Islet of Langerhans (tissue), 1 donor: ENCODE measurements at regions not wholly inside any gene's neighbourhood (a gene's known extent, or its start where the extent isn't known, plus 50 kb on each side); places are given as distances from the start of the nearest gene placed in this dataset.
"Not testable (repeated sequence)": the region's sequence is repeated elsewhere in the genome, so short reads cannot be mapped to it uniquely, and the experiment has no call there.

Source experiments
- FAIRE-seq: peaks from one replicate; lab custom pipeline; 2011; peaks lifted over from hg19 to GRCh38; lab: Jason Lieb, UNC

- FAIRE-seq: no peak
These were observed 414.5 kb downstream of the BRD1 start for GRCh38 chr22:49413146-49413545.

GRCh38 chr22:49412236-49412635 is 415.4 kb downstream of the BRD1 start:
- no peak for FAIRE-seq

DNA sequence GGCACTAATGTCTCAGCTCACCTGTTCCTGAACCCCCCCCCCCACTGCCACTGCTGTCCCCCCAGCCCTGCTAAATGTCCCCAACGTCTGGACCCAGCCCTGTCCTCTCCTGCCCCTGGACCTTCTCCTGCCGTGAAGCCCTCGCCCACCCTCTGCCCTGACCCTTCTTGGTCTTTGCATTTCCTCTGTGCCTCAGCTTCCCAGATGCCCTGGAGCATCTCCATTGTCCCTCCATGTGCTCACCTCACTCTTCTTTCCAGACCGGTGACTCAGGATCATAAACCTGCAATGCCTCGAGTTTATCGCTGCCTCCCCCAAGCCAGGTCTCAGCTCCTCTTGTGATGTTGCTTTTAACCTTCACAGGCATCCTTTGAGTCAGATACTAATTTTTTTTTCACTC is 416.4 kb downstream of the BRD1 start:
- FAIRE-seq: no peak

GRCh38 chr22:49408102-49408836 is 419.4 kb downstream of the BRD1 start:
- FAIRE-seq: no peak

GRCh38 chr22:49406879-49407587 is 420.6 kb downstream of the BRD1 start:
- FAIRE-seq: no peak

DNA sequence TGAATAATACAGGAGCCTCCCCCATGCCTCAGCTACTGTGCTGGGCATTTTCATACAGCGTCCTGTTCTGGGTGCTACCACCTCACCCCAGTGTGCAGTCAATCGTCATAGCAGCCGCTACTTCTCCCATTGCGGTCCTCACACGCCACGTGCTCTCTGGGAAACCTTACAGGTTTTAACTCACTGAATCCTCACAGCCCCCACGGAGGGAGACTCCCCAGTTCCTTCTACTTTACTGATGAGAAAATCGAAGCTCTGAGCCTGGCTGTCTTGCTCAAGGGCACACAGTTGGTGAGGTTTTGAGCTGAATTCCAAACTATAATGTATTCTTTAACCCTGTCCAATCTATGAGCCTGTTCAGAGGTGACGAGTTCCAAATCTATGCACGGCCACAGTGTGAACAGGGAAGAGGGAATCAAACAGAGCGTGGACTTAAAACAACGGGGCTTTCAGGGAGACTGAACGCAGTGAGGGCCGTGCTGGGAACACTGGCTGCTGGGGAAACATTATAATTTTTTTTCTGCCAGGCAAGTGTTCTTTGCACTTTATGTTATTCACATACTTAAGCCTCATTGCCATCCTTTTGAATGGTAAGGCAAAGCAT is 421.5 kb downstream of the BRD1 start:
- FAIRE-seq: no peak

DNA sequence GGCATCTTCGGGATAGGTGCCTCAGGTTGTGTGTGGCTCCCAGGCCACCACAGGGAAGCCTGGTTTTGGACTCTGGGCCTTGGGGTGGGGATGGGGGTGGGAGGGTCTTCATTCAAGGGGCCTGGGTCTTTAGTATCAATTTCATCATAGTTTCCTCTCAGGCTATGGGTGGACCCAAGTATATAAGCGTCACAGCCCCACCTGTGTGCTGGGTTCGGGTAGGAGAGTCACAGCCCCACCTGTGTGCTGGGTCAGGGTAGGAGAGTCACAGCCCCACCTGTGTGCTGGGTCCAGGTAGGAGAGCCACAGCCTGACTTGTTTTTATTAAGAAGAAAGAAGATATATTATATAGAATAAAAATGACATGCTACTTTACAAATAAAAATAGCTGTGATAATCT is 422.1 kb downstream of the BRD1 start:
- FAIRE-seq: no peak

DNA sequence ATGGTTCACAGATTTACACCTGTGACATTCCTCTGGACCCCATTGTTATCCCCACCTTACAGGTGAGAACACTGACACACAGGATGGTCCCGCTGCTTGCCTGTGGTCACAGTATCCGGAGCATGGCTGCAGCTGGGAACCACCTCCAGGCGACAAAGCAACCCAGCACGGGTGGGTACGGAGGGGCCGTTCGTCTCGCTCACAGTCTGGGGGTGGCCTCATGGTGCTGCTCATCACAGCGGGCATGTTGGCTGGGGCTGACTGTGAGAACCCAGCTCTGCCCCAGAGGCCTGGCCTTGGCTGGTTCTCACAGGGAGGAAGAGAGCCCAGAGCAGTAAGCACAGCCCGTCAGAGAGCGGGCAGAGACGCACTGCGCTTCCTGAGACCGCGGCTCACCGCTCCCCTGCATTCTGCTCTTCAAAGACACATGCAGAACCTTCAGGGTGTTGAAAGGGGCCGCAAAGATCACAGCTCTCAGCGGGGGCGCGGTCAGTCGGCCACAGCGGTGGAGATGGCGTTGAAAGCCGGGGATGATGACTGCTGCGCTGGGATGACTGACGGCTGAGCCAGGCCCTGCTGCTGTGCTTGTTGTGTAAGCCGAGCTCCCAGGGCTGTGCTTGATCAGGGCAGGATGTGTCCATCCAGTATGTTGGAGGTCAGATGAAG is 423.0 kb downstream of the BRD1 start:
- FAIRE-seq: no peak

GRCh38 chr22:49404020-49404419 is 423.7 kb downstream of the BRD1 start:
- no peak for FAIRE-seq

DNA sequence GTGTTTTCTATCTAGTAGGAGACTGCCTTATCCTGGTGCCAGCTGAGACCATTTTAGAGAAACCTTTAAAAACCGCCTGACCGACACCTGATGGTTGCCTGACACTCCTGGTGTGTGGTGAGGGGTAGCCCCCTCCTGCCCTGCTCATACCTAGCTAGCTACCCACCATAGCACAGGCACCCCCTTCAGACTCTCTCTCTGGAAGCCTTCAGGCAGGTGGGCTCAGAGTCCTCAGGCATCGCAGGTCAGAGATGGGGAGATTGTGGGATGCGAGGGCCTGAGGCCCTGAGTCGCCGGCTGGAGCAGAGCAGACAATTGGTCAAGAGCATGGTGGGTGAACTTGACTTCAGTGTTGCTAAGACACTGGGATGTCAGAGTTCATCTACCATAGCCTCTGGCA is 424.6 kb downstream of the BRD1 start:
- FAIRE-seq: no peak

DNA sequence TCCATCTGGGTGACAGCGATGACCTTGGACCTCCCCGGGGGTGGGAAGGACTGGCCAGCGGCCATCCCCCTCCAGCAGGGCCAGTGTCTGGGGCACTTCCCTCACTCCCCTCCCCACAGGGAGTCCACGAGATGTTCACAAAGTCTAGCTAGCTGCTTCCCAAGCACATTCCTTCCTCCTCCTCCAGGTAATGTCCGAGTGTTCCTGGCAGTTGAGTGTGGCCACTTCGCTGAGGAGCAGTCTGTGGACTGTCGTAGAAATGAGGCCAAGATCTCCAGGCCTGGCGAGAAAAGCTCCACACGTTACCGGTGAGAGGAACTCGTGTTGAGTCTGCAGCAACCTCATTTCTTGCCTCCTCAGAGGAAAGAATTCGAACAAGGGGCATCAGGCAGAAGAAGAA is 425.5 kb downstream of the BRD1 start:
- FAIRE-seq: no peak

DNA sequence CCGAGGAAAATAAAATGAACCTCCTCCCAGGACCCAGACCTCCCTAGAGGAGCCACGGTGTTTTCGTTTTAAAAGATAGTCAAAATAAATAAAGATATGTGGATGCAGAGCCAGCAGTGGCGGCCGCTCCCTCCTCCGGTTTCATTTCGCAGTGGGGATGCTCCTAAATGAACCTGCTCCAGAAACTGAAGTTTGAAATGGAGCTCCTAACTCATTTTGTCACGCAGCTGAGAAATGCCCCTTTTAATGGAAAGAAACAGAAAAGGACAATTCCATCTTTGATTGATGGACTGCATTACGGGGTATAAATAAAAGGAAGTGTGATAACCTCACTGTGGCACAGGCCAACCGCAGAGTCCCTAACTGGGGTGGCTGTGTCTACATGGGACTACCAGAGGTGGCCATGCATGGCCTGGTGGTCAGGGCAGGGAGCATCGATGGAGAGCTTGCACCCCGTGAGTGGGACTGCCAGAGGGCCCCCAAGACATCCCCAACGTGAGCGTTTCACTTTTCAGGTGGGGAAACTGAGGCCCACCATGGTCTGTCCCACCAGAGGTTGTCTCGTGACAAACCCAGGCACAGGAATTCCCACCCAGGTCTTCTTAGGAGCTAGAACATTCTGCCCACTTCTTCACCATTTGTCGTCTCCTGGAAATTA is 426.6 kb downstream of the BRD1 start:
- FAIRE-seq: no peak

GRCh38 chr22:49400136-49400940 is 427.3 kb downstream of the BRD1 start:
- no peak for FAIRE-seq

DNA sequence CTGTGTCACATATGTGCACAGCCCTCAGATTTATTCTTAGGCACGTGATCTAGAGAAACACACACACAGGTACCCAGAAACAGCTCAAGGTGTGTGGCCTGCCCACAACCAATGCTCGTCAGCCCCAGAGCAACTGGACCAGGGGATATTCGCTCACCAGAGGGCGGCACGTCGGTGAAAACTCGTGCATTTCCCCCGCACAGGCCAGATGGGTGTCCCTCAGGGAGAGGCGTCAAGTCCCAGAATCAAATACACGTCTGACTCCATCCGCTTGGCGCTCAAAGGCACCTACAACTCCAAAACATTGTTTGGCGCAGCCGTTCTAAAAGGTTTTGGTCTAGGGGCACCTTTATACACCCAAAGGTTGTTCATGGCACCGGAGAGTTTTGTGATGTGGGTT is 429.0 kb downstream of the BRD1 start:
- FAIRE-seq: no peak

DNA sequence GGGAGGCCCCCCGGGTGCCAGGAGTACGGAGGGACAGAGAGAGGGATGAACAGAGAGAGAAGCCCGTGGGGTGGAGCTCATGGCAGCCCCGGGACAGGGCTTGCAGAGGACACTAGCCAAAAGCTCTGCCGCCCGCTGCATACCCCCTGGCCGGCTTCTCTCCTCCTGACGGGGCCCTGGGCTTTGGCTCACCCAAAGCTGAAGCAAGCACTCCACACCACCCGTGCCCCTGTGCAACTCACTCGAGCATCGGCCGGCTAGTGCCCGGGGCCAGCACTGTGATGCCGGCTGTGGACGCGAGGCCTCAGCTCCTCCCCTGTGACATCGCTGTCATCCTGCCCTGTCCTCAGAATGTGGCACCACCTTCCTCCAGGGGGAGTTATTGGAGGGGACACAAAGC is 429.6 kb downstream of the BRD1 start:
- FAIRE-seq: no peak

DNA sequence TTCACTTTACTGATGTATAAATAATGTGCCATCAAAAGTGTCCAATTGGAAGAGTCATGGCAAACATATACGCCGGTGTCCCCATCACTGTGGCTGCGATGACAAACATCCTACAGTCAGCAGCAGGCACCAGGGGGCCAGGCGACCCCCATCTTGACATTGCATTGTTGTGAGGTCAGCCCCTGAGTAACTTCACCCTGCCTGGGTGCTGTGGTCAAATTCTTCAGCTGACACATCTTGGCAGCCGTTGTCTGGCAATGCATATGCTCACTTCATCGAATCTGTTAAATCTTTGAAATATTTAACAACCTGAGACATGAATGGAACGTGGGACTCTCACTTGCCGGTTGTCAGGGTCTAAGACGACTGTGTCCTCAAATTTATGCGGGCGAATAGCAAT is 430.9 kb downstream of the BRD1 start:
- FAIRE-seq: no peak

GRCh38 chr22:49395617-49396016 is 432.1 kb downstream of the BRD1 start:
- no peak for FAIRE-seq

GRCh38 chr22:49395062-49395461 is 432.6 kb downstream of the BRD1 start:
- FAIRE-seq: not testable (repeated sequence)

GRCh38 chr22:49394116-49394785 is 433.4 kb downstream of the BRD1 start:
- no peak for FAIRE-seq

- no peak for FAIRE-seq
These were observed 434.1 kb downstream of the BRD1 start for GRCh38 chr22:49393526-49393925.
